ENCODE measurements at regions not wholly inside any gene's neighbourhood (a gene's known extent, or its start where the extent isn't known, plus 50 kb on each side); places are given as distances from the start of the nearest gene placed in this dataset.

GRCh38 chr16:14375132-14375491 is 254.9 kb downstream of the PARN start:
- no TSS peak for BruUV-seq (replicated peaks)
- Histone ChIP-seq H3K9me3 (ENCODE audit: control insufficient read depth in 1 of 2, insufficient read depth in 1 of 2, low read depth in 1 of 2, low read length in 2 of 2) (no peaks in the 10 kb centered on the region), H2AFZ (ENCODE audit: low read depth, low read length, poor library complexity, severe bottlenecking) (no peak overlapping the region), H3K4me2 (ENCODE audit: low read length) (no peak overlapping the region), H3K27ac (ENCODE audit: low read depth, low read length) (no peak overlapping the region), H3K9ac (ENCODE audit: low read length) (no peak overlapping the region), H3K36me3 (ENCODE audit: control insufficient read depth in 1 of 2, insufficient read depth in 2 of 2, low read length in 2 of 2) (no peaks in the 10 kb centered on the region), H3K4me1 (ENCODE audit: control insufficient read depth in 1 of 2, insufficient read depth in 2 of 2, low read length in 2 of 2) (peaks cover 19 to 53% of the 10 kb centered on the region in 2 experiments), H3K27me3 (ENCODE audit: insufficient read depth, low read length) (no peaks in the 10 kb centered on the region), H3K79me2 (ENCODE audit: insufficient read depth, low read length) (no peaks in the 10 kb centered on the region), H3K4me3 (replicated peaks in 1 of 2; ENCODE audit: low read depth in 1 of 2, low read length in 2 of 2) (no peak overlapping the region), H4K20me1 (ENCODE audit: insufficient read depth) (no peaks in the 10 kb centered on the region), H3K9me2 (ENCODE audit: insufficient read depth) (no peaks in the 10 kb centered on the region)
- ATAC-seq (no peak), DNase-seq (ENCODE audit: low read depth, low spot score) (no peak)
- ChIA-PET RAD21 (ENCODE audit: low non-redundant PET in 1 of 2, low total read pairs in 2 of 2, uncharacterized antibody in 2 of 2, unreplicated experiment in 2 of 2) (no interaction called here), CTCF (interaction anchor here (1.2 kb wide), 1 partner anchor 74 kb away, joined by 3 read pairs; no protein-coding TSS in a partner anchor), POLR2A (no interaction called here)
- TF ChIP-seq EZH2phosphoT487 (IDR thresholded peaks at IDR 0.05; ENCODE audit: borderline replicate concordance) (no peak), MAX (IDR thresholded peaks at IDR 0.05) (no peak), FOSL1 (IDR thresholded peaks at IDR 0.05; ENCODE audit: low read depth) (no peak), YY1 (IDR thresholded peaks at IDR 0.05; ENCODE audit: extremely low read depth, insufficient replicate concordance, low read depth, low read length) (no peak), EGR1 (IDR thresholded peaks at IDR 0.05; ENCODE audit: low read depth) (no peak), TCF7L2 (IDR thresholded peaks at IDR 0.05; ENCODE audit: borderline replicate concordance, extremely low read depth, insufficient read depth, insufficient read length) (no peak), CBX3 (IDR thresholded peaks at IDR 0.05; ENCODE audit: low read depth) (no peak), POLR2A (IDR thresholded peaks at IDR 0.05; ENCODE audit: borderline replicate concordance, extremely low read depth, insufficient read depth, insufficient read length) (no peak), ZNF274 (IDR thresholded peaks at IDR 0.05; ENCODE audit: low read depth, low read length) (no peak), REST (IDR thresholded peaks at IDR 0.05; ENCODE audit: low read depth) (no peak), RAD21 (IDR thresholded peaks at IDR 0.05; ENCODE audit: low read depth) (no peak)
- intact Hi-C loops (cut with micrococcal nuclease), result no loop called here
